DND-41 (cell line): ENCODE measurements at regions not wholly inside any gene's neighbourhood (a gene's known extent, or its start where the extent isn't known, plus 50 kb on each side); places are given as distances from the start of the nearest gene placed in this dataset.

Experiments used
- CTCF ChIP-seq: IDR thresholded peaks from 2 replicates; pipeline ENCODE4 v1.5.1; 2012; ENCODE audit warnings: borderline replicate concordance, low read length, moderate library complexity, mild to moderate bottlenecking; ENCODE audit not compliant: poor library complexity, severe bottlenecking; ENCODE audit errors: extremely low read depth
- EZH2 ChIP-seq: IDR thresholded peaks from 3 replicates; pipeline ENCODE4 v1.6.1; 2012; ENCODE audit warnings: borderline replicate concordance, low read depth, mild to moderate bottlenecking, moderate library complexity, low read length, inconsistent platforms; ENCODE audit not compliant: severe bottlenecking

- TF ChIP-seq EZH2 = no peak
- no peak for TF ChIP-seq CTCF
These were observed 1518.2 kb downstream of the EFNA5 start for GRCh38 chr5:106152569-106152968.
